Activated T-helper 1 cell treated with anti-CD3 and anti-CD28 coated beads, Interleukin-2, amount 50 U/mL, for 16 hours (primary cell): ENCODE measurements at regions not wholly inside any gene's neighbourhood (a gene's known extent, or its start where the extent isn't known, plus 50 kb on each side); places are given as distances from the start of the nearest gene placed in this dataset.

Source experiments
- DNase-seq, 2 donors: peaks; one replicate each; pipeline ENCODE4 v3.0.0-alpha.2; 2020; ENCODE audit warnings: low read depth in 1 of 2, low spot score in 1 of 2

- no peak for DNase-seq
These were observed 741.5 kb downstream of the TYW1 start for GRCh38 chr7:67738145-67738544.

GRCh38 chr7:67738958-67739357 is 742.3 kb downstream of the TYW1 start:
- DNase-seq = no peak

- DNase-seq = no peak
These were observed 746.9 kb downstream of the TYW1 start for GRCh38 chr7:67743501-67743900.

DNA sequence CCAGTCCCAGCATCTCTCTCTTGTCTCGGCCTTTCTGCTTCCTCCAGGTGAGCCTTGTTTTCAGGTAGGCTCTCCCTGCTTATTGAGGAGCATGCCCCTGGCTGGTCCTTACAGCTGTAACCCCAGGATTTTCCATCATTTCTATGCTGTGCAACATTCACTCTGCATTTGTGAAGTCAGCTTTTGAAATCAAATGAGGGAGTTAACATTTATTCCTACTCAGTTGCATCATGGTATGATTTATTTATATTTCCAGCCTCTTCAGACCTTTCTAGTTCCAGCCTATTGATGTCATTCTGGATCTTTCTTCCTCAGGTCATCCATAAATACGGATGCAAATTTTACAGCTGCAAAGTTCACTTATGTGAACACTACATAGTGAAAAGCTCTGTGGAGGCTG is 755.6 kb downstream of the TYW1 start:
- DNase-seq = no peak

DNA sequence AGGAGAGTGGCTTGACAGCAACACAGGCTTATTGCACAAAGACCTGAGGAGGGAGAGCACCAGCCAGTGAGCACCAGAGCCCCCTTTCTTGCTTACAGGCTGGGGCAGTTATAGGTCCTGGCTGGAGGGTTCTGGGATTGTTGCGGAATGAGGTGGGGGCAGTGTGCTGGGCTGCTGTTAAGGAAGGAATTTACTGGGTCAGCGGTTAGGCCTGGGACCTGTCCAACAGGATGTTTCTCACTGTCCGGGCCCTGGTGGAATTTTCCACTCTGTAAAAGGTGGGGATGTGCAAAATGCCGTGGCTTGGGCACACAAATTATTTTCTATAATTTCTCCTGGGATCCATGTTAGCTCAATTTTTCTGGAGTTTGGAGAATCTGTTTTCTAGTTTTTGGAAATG is 757.3 kb downstream of the TYW1 start:
- no peak for DNase-seq

DNA sequence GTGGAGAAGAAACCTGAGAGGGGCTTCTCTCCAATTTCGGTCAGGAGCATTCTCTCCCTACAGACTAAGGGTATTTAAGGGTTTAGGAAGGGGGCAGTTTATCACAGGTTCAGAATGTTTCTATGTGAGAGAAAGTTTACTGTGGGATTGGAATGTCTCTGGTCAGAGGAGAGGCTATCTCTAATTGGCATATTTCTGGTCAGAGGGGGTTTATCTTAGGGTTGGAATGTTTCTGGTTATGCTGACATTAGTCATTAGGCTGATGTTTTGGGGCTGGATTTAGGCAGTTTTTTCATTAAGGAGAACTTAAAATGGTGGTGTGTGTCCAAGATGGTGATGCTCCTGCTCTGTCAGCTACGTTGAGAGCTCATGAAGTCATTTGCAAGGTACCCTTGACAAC is 758.0 kb downstream of the TYW1 start:
- no peak for DNase-seq

DNA sequence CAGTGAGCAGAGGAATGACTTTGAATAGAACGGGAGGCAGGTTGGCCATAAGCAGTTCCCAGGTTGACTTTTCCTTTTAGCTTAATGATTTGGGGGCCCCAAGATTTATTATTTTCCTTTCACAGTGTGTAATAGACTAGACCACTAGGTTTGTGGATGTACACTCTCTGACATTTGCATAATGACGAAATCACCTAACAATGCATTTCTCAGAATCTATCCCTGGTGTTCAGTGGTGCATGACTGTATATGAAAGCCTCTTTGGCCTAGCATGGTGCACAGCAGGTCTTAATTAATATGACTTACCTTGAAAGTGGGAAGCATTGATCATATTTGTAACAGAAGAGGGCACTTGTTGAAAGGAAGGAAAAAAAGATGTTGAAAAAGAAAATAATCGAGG is 761.9 kb downstream of the TYW1 start:
- no peak for DNase-seq

DNA sequence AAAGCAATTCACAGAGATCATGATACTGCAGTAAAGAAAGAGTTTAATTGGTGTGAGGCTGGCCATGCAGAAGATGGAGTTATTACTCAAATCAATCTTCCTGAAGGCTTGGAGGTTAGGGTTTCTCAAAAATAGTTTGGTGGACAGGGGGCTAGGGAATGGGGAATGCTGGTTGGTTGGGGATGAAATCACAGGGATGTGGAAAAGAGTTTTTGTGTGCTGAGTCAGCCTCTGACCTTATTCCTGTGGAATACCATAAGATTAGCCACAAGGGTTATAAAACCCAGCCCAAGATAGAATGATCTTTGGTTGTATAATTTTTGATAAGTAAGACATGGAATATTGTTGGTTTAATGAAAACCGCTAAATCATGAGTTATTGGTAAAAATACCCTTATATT is 764.3 kb downstream of the TYW1 start:
- DNase-seq = no peak

DNA sequence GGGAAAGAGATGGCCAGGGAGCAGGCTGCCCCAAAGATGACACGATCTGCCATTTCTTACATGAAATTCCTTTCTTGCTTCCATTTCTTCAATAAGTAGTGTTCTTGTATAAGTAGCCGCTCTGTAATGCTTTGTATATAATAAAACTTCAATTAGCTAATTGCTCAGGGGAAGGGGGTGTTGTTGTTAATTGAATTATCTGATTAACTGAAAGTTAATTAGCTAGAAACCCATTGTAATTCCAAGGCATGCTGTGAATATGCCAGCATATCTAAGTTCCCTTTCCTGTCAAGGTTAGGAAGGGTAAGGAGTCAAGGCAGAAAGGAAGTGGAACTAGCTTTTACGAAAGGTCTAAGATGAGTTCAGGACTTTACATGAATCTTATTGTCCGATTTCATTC is 765.9 kb downstream of the TYW1 start:
- DNase-seq = no peak

DNA sequence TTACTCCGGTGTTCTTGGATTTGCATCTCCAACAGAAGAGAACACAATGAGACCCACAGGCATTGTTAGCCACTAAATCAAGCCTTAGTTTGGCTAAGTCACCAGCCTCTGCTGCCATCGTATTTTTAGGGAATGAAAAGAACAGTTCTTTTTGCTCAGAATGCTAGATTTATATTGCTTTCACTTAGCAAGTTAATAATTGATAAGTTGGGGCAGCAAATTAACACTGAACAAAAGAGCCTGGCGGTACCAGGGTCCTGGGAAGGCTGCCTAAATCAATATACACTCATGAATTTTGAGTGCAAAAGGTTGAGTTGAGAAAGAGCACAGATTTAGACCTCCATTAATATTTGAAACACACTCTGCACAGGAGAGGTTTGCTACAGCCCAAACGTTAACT is 767.7 kb downstream of the TYW1 start:
- no peak for DNase-seq

GRCh38 chr7:67765481-67766175 is 769.0 kb downstream of the TYW1 start:
- DNase-seq = no peak

DNA sequence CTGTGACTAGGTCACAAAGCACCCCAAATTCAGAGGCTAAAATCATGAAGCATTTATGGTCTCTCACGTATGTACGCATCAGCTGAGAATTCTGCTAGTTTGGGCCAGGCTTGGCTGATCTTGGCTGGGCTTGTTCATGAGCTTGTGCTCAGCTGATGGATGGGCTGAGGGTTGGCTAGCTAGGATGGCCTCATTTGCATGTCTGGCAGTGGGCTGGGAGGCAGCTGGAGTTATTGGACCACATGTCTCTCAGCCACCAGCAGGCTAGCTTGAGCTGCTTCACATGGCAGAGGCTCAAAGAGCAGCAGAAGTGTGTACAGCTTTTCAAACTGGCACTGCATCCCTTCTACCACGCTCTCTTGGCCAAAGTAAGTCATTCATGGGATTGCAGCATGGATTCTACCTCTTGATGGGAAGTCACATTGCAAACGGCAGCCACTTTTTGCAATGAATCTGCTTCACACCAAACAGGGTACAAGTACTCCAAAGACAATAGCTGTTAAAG is 770.3 kb downstream of the TYW1 start:
- DNase-seq = no peak

DNA sequence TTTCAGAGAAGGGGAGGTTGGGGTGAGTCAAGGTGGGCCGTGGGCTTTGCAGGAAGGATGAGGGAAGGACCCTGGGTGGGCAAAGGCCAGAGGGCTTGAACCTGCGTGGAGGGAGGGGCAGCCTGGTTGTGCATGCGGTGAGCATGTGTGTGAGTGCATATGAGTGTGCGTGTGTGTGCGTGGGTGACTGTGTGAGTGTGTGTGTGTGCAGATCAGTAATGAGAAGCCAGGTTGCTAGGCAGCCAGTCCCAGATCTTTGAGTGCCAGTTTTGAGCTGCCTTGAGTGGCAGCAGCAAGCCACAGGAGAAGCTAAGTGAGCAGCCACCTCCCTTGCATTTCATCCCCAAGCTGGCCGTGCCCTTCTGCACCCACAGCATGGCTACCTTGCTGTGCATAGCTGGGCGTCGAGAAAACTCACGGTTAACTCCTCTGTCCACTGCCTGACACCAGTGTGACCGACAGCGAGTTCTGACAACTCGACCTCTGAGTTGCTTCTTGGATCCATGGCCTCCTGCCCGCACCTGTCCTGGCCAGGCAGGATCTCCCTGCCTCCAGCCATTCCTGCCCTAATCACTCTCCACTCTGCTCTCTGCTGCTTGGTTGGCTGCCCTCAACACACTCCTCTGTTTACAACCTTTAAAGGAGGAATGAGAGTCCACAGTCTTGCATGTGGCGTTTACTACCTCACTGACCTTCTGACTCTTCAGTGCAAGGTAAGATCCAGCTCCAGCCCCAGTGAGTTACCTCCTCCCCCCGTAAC is 775.4 kb downstream of the TYW1 start:
- no peak for DNase-seq

DNA sequence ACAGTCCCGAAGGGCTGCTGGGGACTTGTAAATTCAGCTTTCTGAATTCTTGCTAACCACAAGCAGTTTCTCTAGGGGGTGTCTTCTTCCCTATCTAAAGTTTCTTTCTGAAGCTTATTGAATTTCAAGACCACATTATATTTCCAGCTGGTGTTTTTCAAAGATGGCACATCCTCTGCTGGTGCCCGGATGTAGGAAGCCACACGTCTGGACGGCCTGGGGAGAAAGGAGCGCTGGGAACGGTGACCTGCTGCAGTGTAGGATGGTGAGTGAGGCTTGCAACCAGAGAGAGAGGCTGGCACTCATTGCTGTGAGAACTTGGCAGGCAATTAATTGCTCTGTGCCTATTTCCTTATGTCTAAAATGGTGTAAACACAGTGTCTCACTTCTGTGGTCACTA is 776.4 kb downstream of the TYW1 start:
- DNase-seq = no peak

DNA sequence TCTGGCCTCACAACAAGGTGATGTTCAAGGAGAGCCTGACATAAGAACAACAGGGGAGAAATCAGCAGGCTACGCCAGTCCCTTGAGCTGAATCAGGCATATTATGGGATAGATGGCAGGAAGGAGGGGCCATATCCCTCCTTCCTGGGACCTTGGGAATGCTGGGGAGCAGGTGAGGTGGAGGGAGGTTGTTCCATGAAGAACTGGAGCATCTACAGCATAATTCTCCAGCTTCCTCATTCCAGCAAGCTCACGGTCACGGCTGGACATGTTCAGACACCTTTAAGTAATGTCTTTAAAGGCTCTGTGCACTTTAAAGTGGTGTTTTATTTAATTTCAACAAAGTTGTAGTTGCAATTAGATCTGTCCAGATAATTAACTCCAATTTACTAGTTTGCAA is 780.5 kb downstream of the TYW1 start:
- DNase-seq = no peak

DNA sequence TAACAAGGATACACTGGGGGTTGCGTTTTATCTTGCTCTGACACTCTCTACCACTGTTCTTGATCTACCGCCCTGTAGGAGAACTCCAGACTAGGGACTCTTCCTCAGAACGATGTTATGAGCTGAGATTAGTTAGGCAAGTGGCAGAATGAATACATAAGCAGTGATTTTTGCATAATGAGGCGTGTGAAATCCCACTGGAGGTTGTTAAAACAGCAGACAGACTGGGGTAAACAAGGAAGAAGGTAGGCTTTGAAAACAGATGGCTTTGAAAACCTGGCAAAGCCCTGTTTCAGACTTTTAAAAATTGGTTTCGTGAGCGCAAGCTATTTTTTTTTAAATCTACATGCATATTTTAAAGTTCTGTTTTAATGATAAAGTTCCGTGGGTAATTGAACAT is 785.2 kb downstream of the TYW1 start:
- DNase-seq = no peak

DNA sequence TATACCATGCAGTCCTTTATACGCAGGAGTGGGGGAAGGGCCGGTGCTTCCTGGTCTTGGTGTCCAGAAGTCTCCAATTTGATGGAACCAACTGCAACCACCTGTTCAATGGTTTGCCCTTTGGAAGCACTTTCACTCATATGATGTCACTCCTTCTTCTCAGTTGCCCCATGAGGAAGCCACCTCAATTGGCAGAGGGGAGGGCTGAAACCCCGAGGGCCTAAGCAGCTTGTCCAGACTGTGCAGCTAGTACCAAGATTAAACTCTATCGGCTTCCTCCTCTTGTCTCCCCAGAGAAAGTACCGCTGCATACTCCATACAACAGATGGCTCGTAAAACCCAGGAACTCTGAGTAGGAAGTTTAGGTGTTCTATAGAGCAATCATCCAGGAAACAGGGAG is 789.4 kb downstream of the TYW1 start:
- no peak for DNase-seq

DNA sequence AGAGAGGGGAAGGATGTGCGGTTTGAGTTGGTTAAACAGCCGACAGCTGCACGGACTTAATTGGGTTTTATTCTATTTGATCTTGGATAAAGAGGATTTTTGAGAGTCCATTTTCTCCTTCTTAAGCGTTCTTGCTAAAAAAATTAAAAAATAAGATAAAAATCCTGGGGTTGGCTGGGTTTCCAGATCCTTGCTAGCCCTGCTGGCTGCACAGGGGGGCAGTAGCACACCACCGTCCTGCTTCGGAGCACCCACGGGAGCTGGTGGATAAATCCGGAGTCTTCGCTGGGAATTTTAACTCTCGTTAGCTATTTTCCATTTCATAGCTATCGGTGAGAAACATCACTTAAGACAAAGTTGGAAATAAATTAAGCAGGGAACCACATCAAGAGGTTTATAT is 792.0 kb downstream of the TYW1 start:
- DNase-seq = no peak

DNA sequence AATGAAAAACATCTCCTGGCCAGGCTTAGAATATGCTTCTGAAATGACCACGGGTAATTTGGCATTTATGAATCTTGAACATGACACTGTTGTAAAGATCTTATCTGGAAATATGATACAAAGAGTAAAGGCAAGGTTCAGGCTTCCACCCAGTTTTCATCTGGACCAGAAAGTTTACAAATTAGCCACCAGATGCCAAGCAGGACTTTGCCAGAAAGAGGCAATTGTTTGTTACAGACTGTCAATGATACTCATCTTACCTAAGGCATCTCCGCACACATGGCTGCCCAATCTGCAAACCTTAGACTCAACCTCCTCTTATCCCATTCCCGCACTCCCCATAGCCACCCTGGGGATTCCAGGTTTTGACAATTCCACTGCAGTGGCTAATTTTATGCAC is 795.3 kb downstream of the TYW1 start:
- no peak for DNase-seq

- DNase-seq = no peak
These were observed 797.9 kb downstream of the TYW1 start for GRCh38 chr7:67794544-67794943.

GRCh38 chr7:67803789-67804188 is 807.2 kb downstream of the TYW1 start:
- no peak for DNase-seq

- DNase-seq = no peak
These were observed 809.4 kb downstream of the TYW1 start for GRCh38 chr7:67805921-67806471.
